ENCODE measurements at regions not wholly inside any gene's neighbourhood (a gene's known extent, or its start where the extent isn't known, plus 50 kb on each side); places are given as distances from the start of the nearest gene placed in this dataset.

GRCh38 chr18:51611326-51611725 lies 413.8 kb upstream of the MEX3C start:
- DNase-seq (ENCODE audit: low spot score) = no peak
- Histone ChIP-seq H3K27ac (no peak overlapping the region), H3K4me3 (no peak overlapping the region)
- no peak for TF ChIP-seq CTCF (IDR thresholded peaks at IDR 0.05)

- no peak overlapping the region for H3K27ac ChIP-seq
- H3K4me3 ChIP-seq = no peak overlapping the region
- no peak for DNase-seq (ENCODE audit: low spot score)
- no peak for TF ChIP-seq CTCF (IDR thresholded peaks at IDR 0.05)
These were observed 416.6 kb upstream of the MEX3C start for GRCh38 chr18:51614033-51614432.

- no peak overlapping the region for H3K27ac ChIP-seq
- H3K4me3 ChIP-seq = no peak overlapping the region
- DNase-seq (ENCODE audit: low spot score) = no peak
- no peak for TF ChIP-seq CTCF (IDR thresholded peaks at IDR 0.05)
These were observed 417.6 kb upstream of the MEX3C start for GRCh38 chr18:51614967-51615571.

- Histone ChIP-seq H3K4me3 (no peak overlapping the region), H3K27ac (no peak overlapping the region)
- no peak for DNase-seq (ENCODE audit: low spot score)
- TF ChIP-seq CTCF (IDR thresholded peaks at IDR 0.05) = no peak
These were observed 419.7 kb upstream of the MEX3C start for GRCh38 chr18:51617167-51617566.

- Histone ChIP-seq H3K27ac (no peak overlapping the region), H3K4me3 (no peak overlapping the region)
- no peak for TF ChIP-seq CTCF (IDR thresholded peaks at IDR 0.05)
- DNase-seq (ENCODE audit: low spot score) = no peak
These were observed 420.2 kb upstream of the MEX3C start for GRCh38 chr18:51617572-51618260.

- no peak for TF ChIP-seq CTCF (IDR thresholded peaks at IDR 0.05)
- no peak overlapping the region for H3K27ac ChIP-seq
- DNase-seq (ENCODE audit: low spot score) = no peak
- H3K4me3 ChIP-seq = no peak overlapping the region
These were observed 421.8 kb upstream of the MEX3C start for GRCh38 chr18:51619283-51619682.

Data from coronary artery (tissue), 2 donors.